ENCODE measurements at regions not wholly inside any gene's neighbourhood (a gene's known extent, or its start where the extent isn't known, plus 50 kb on each side); places are given as distances from the start of the nearest gene placed in this dataset.

DNA sequence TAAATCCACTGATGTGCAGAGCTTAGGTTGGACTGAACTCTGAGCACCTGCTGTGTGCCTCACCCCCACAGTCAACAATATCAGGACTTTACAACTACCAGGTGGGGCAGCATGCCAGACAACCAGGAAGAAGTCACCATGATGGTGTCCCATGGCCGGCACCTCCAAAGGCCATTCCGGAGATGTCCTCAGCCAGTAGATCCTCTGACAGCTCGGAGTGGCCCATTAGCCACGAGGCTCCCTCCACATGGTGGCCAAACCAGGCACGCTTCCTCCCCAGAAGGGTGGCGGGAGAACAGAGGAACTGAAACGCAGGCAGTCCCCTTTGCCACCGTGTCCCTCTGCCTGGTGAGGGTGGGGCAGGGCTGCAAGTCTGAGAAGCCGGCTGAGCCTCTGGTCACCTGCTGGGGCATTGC, 390.0 kb downstream of the TNS3 start:
- TF ChIP-seq, protein P1, sequence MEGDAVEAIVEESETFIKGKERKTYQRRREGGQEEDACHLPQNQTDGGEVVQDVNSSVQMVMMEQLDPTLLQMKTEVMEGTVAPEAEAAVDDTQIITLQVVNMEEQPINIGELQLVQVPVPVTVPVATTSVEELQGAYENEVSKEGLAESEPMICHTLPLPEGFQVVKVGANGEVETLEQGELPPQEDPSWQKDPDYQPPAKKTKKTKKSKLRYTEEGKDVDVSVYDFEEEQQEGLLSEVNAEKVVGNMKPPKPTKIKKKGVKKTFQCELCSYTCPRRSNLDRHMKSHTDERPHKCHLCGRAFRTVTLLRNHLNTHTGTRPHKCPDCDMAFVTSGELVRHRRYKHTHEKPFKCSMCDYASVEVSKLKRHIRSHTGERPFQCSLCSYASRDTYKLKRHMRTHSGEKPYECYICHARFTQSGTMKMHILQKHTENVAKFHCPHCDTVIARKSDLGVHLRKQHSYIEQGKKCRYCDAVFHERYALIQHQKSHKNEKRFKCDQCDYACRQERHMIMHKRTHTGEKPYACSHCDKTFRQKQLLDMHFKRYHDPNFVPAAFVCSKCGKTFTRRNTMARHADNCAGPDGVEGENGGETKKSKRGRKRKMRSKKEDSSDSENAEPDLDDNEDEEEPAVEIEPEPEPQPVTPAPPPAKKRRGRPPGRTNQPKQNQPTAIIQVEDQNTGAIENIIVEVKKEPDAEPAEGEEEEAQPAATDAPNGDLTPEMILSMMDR (conservative IDR thresholded peaks at IDR 0.05; ENCODE audit: low read depth, low read length) = no peak
- no peak overlapping the region for H3K4me3 ChIP-seq (ENCODE audit: low read depth, low read length)
- DNase-seq (ENCODE audit: low read depth) = no peak

DNA sequence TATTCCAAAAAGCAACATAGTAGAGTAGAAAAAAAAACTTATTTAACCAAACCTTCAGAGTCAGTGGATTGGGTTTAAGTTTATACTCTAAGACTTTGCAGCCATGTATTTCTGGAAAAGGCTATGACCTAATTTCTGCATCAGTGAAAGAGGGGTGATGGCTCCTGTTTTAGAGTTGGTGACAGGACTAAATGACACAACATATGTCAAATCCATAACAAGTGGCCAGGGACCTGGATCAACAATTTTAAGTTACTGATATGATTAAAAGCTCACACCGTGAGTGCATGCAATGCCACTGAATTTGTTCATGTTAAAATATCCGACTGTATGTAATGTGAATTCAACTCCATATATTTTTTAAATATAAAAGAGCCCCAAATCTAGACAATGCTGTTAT, 390.6 kb downstream of the TNS3 start:
- no peak for DNase-seq (ENCODE audit: low read depth)
- TF ChIP-seq, protein P1 (conservative IDR thresholded peaks at IDR 0.05; ENCODE audit: low read depth, low read length) = no peak

DNA sequence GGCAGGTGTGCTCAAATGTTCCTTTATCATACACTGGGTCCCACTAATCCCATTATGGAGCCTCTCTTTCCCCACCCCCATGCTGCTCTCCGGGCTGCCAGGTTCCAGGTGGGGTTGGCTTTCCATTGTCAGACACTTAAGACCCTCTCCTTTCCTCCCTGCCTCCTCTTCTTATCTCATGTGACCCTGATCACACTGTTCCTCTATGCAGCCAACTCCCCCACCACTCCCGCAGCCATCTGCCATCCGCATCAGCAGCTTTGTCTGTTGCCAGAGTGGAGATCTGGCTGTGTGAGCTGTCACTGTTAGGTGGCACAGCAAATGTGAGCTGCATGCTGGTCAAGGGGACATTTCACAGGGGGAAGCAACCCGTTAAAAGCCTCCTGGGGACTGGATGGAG, 391.4 kb downstream of the TNS3 start:
- DNase-seq (ENCODE audit: low read depth) = no peak
- TF ChIP-seq, protein P1 (conservative IDR thresholded peaks at IDR 0.05; ENCODE audit: low read depth, low read length) = no peak
- H3K4me3 ChIP-seq (ENCODE audit: low read depth, low read length) = no peak overlapping the region

More for the DNA sequence above, 390.6 kb downstream of the TNS3 start:
- H3K4me3 ChIP-seq (ENCODE audit: low read depth, low read length) = no peak overlapping the region

DNA sequence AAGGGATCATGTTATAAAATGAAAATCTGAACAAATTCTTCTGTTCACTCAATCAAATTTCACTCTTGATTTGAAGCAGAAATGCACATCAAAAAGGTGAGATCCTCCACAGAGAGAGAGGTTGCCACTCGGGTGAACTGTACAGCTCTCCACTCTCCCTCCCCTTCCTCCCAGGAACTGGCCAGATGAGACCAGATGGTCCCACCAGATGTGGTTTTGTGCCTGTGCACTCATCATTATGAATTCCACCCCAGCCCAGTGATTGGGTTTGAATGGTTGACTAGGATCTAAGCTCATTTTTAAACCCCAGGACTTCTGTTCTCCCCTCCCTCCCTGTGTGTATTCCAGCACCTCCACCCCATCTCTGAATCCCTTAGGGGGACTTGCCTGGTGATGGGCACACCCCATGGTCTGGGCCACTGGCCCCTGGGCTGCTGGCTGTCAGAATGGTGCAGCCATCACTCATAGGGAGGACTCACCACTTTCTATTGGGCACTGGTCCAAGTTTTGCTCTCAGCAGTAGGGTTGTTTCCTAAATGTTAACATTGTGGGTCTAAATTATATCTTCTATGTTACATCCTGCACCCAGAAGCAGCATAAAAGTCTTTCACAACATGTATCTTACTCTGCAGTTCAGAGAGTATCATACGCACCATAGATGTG, 393.1 kb downstream of the TNS3 start:
- TF ChIP-seq, protein P1 (conservative IDR thresholded peaks at IDR 0.05; ENCODE audit: low read depth, low read length) = no peak
- H3K4me3 ChIP-seq (ENCODE audit: low read depth, low read length) = no peak overlapping the region
- DNase-seq (ENCODE audit: low read depth) = peak; percentile 6

DNA sequence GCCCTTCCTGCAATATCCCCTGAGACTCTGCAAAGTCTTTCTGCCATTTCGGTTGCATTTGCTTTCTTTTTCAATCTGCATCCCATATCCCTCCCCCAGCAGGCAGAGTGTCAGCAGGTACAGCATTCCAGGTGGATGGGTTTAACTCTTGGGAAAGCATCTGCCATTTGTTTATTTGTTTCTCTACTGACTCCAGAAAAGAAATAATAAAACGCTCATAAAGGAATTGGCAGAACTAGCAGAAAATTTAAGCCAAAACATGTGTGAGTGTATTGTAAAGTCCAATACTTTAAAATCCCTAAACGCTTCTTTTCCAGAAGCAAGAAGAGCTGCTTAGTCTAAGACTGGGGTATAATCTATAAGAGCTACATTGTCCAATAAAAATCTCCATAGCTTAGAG, 393.8 kb downstream of the TNS3 start:
- H3K4me3 ChIP-seq (ENCODE audit: low read depth, low read length) = no peak overlapping the region
- DNase-seq (ENCODE audit: low read depth) = no peak
- TF ChIP-seq, protein P1 (conservative IDR thresholded peaks at IDR 0.05; ENCODE audit: low read depth, low read length) = no peak

DNA sequence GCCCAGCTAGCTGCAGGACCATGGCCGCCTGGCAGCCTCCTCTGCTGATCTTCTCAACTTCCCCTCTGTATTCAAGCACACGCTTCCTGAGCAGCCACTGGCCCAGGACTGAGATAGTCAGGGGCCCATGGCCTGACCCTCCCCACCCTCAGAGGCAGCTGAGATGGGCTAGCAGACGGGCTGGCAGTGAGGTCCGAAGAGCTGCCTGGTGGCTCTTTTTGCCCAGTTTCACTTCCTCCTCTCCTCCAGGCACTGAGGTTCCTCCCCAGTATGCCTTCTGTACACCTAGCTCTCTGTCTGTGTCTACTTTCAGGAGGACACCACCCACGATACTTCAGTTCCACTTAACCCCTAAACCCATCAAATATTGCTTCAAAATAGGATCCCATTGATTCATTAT, 395.6 kb downstream of the TNS3 start:
- DNase-seq (ENCODE audit: low read depth) = no peak
- H3K4me3 ChIP-seq (ENCODE audit: low read depth, low read length) = no peak overlapping the region
- TF ChIP-seq, protein P1 (conservative IDR thresholded peaks at IDR 0.05; ENCODE audit: low read depth, low read length) = no peak

DNA sequence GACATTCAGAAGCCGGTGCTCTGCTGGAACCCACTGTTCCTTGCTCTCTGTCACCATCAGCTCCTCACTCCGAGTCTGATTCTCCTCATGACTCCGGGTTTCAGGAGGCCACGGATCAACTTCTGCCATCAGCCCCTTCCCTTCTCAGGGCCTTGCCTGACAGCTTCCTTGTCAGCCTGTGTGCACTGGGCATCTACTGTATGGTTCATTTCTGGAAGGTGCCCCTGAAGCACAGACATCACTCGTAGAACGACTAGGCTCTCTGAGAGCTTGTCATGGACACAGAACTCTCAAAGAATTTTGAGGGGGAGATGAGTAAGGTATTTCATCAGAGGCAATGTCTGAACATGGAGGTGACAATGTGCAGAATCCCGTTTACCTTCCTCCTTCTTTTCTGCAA, 396.1 kb downstream of the TNS3 start:
- TF ChIP-seq, protein P1 (conservative IDR thresholded peaks at IDR 0.05; ENCODE audit: low read depth, low read length) = no peak
- no peak for DNase-seq (ENCODE audit: low read depth)
- H3K4me3 ChIP-seq (ENCODE audit: low read depth, low read length) = no peak overlapping the region
